ENCODE measurements at regions not wholly inside any gene's neighbourhood (a gene's known extent, or its start where the extent isn't known, plus 50 kb on each side); places are given as distances from the start of the nearest gene placed in this dataset.
"Not testable (repeated sequence)": the region's sequence is repeated elsewhere in the genome, so short reads cannot be mapped to it uniquely, and the experiment has no call there.

DNA sequence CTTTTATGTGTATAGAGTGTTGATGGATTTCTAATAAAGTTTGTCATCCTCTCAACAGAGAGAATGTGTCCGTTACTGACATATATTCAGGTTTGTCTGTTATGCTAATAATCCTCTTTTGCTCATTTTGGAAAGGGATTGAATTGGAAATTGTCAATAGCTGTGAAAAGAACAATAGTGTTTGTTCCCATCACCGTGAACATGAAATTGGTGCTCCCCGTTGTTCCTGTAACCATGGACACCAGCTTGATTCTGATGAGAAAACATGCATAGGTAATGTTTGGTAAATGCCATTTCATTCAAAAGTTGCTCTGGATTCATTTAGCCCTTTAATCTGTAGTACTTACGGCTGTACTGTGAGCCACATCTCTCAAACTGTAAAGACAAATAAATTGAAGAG, 707.0 kb upstream of the GOLIM4 start:
- H3K4me3 ChIP-seq (ENCODE audit: control insufficient read depth, low read depth, low read length): no peak overlapping the region
- no peak for DNase-seq (ENCODE audit: low read depth)
- TF ChIP-seq, protein P1, sequence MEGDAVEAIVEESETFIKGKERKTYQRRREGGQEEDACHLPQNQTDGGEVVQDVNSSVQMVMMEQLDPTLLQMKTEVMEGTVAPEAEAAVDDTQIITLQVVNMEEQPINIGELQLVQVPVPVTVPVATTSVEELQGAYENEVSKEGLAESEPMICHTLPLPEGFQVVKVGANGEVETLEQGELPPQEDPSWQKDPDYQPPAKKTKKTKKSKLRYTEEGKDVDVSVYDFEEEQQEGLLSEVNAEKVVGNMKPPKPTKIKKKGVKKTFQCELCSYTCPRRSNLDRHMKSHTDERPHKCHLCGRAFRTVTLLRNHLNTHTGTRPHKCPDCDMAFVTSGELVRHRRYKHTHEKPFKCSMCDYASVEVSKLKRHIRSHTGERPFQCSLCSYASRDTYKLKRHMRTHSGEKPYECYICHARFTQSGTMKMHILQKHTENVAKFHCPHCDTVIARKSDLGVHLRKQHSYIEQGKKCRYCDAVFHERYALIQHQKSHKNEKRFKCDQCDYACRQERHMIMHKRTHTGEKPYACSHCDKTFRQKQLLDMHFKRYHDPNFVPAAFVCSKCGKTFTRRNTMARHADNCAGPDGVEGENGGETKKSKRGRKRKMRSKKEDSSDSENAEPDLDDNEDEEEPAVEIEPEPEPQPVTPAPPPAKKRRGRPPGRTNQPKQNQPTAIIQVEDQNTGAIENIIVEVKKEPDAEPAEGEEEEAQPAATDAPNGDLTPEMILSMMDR (IDR thresholded peaks at IDR 0.05; ENCODE audit: control insufficient read depth, insufficient read depth, low read depth, low read length, missing control alignments): no peak

GRCh38 chr3:168801794-168802193, 706.1 kb upstream of the GOLIM4 start:
- peak; percentile 35 for DNase-seq (ENCODE audit: low read depth)

DNA sequence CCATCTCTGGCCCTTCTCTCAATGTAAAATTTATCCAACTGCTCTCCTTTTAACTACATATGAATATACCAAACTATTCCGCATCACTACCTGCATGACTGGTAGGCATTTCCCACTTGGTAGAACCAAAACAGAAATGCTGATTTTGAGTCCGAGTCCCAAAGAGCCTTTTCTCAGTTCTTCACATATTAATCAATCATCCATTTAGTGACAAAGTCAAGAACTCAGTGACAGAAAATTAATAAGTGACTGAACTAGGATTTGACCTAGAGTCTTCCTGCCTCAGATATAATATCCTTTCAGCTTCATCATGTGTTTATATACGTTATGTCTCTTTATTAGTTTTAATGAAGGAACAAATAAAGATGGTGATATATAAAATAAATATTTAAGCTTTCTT, 700.6 kb upstream of the GOLIM4 start:
- TF ChIP-seq, protein P1 (IDR thresholded peaks at IDR 0.05; ENCODE audit: control insufficient read depth, insufficient read depth, low read depth, low read length, missing control alignments): no peak
- no peak for DNase-seq (ENCODE audit: low read depth)
- H3K4me3 ChIP-seq (ENCODE audit: control insufficient read depth, low read depth, low read length): no peak overlapping the region

More at GRCh38 chr3:168801794-168802193, 706.1 kb upstream of the GOLIM4 start:
- H3K4me3 ChIP-seq (ENCODE audit: control insufficient read depth, low read depth, low read length): no peak overlapping the region
- TF ChIP-seq, protein P1 (IDR thresholded peaks at IDR 0.05; ENCODE audit: control insufficient read depth, insufficient read depth, low read depth, low read length, missing control alignments): no peak

GRCh38 chr3:168794427-168794826, 698.7 kb upstream of the GOLIM4 start:
- no peak for DNase-seq (ENCODE audit: low read depth)
- no peak overlapping the region for H3K4me3 ChIP-seq (ENCODE audit: control insufficient read depth, low read depth, low read length)
- TF ChIP-seq, protein P1 (IDR thresholded peaks at IDR 0.05; ENCODE audit: control insufficient read depth, insufficient read depth, low read depth, low read length, missing control alignments): no peak

DNA sequence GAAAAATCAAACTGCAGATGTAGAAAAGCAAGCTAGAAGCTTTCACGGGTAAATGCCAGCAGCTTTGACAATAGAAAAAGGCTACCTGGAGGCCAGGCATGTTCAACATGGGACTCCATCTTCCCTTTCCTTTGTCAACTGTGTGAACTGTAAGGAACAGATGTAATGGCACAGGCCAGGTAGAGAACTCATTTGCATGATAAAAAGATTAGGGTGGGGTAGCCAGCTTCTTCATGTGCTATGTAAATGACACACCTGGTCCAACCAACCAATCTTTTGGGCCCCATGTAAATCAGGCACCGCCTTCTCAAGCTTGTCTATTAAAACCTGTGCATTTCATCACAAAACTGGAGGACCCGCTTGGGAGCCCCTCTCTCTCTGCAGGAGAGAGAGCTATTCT, 686.5 kb upstream of the GOLIM4 start:
- H3K4me3 ChIP-seq (ENCODE audit: control insufficient read depth, low read depth, low read length): no peak overlapping the region
- DNase-seq (ENCODE audit: low read depth): no peak
- TF ChIP-seq, protein P1 (IDR thresholded peaks at IDR 0.05; ENCODE audit: control insufficient read depth, insufficient read depth, low read depth, low read length, missing control alignments): no peak

DNA sequence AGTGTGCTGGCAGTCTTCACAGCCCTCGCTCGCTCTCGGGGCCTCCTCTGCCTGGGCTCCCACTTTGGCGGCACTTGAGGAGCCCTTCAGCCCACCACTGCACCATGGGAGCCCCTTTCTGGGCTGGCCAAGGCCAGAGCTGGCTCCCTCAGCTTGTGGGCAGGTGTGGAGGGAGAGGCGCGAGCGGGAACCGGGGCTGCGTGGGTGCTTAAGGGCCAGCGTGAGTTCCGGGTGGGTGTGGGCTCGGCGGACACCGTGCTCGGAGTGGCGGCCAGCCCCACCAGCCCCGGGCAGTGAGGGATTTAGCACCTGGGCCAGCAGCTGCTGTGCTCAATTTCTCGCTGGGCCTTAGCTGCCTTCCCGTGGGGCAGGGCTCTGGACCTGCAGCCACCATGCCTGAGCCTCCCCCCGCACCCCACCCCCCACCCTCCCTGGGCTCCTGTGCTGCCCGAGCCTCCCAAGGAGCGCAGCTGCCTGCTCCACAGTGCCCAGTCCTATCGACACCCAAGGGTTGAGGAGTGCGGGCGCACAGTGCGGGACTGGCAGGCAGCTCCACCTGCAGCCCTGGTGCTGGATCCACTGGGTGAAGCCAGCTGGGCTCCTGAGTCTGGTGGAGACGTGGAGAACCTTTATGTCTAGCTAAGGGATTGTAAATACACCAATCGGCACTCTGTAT, 684.4 kb upstream of the GOLIM4 start:
- not testable (repeated sequence) for H3K4me3 ChIP-seq (ENCODE audit: control insufficient read depth, low read depth, low read length); DNase-seq (ENCODE audit: low read depth)

DNA sequence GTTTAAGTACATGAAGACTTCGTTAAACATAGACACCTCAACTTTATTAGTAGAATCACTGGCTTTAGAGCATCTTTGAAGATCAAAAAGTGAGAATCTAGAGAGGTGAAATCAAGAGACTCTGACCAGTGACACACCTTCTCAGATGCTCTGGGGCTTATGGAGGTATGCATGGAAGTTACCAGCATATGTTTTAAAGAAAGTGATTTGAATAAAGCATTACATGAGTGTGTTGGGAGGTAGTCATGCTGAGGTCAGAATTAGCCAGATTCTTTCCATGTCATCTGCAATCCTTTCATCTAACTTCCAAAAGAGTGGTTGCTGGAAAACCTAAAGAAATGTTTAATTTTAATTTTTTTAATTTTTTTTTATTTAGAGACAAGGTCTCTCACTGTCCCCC, 658.0 kb upstream of the GOLIM4 start:
- no peak overlapping the region for H3K4me3 ChIP-seq (ENCODE audit: control insufficient read depth, low read depth, low read length)
- TF ChIP-seq, protein P1 (IDR thresholded peaks at IDR 0.05; ENCODE audit: control insufficient read depth, insufficient read depth, low read depth, low read length, missing control alignments): no peak

More for the DNA sequence above, 658.0 kb upstream of the GOLIM4 start:
- no peak for DNase-seq (ENCODE audit: low read depth)
